HG02763 (cell line): ENCODE measurements at regions not wholly inside any gene's neighbourhood (a gene's known extent, or its start where the extent isn't known, plus 50 kb on each side); places are given as distances from the start of the nearest gene placed in this dataset.
"Not testable (repeated sequence)": the region's sequence is repeated elsewhere in the genome, so short reads cannot be mapped to it uniquely, and the experiment has no call there.

ENCODE experiments used
- ATAC-seq: cut with Tn5 transposase; IDR thresholded peaks from one replicate; pipeline ENCODE4 v1.9.1; 2021; ENCODE audit warnings: mild to moderate bottlenecking, moderate library complexity; ENCODE audit not compliant: unreplicated experiment

DNA sequence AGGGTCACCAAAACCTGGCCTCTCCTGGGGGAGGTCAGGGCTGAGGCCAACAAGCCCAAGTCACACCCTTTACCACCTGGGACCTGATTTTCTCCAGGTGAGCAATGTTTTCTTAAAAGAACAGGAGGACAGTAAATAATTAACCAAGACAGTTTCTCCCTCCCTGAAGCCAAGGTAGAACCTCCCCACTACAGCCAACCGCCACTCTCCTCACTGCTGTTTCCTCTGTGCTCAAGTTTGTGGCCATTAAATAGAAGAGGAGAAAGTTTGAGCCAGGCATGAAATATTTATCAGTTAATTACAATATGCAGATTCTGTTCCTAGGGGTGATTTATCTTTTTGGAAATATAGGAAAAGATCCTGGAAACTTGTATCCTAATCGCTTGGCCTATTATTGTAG lies 150.6 kb upstream of the ANKRD20A1 start:
- ATAC-seq: not testable (repeated sequence)

DNA sequence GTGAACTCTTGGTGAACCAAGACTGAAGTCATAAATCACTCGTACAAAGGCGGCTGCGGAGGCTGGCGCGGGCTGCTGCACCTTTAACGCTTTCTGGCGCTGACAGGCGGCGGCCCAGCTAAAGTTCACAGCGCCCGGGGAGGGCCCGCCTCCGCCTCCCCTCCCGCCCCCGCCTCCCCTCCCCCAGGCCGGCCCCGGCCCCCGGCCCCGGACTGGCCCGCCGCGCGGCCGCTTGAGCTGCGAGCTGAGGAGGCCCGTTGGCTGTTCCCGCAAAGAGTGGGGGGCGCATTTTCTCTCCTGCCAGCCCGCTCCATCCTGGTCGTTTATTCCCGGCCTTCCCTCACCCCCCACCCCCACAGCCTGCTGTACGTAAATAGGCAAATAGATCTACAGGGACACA lies 147.3 kb upstream of the ANKRD20A1 start:
- ATAC-seq: not testable (repeated sequence)

- ATAC-seq: not testable (repeated sequence)
These were observed 146.8 kb upstream of the ANKRD20A1 start for GRCh38 chr9:67711931-67712330.

- ATAC-seq: not testable (repeated sequence)
These were observed 145.8 kb upstream of the ANKRD20A1 start for GRCh38 chr9:67712956-67713355.

DNA sequence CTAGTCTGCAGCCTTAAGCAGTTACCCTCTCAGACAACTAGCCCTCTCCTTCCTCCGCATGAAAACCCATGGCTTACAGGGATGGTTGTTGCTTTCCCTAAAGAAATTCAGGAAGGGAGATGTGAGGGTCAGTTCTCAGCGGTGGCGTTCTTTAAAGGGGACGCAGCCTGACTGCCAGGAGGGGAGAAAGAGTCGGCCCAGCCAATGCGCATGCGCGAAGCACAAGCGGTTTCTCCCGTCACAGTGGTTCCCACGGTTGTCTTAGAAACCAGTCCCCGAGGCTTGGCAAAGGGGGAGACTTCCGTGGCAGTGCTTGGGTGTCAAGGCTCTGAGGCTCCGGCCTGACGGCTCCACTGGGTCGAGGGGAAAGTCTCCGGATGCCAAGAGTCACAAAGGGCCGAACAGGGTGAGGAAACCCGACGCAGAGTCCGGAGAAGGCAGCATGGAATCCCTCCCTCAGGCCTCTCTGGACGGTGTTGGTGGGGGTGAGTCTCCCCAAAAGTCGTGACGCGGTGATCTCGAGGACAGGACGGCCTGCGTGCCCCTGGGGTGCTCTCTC lies 140.8 kb upstream of the ANKRD20A1 start:
- not testable (repeated sequence) for ATAC-seq

- ATAC-seq: not testable (repeated sequence)
These were observed 138.2 kb upstream of the ANKRD20A1 start for GRCh38 chr9:67720491-67720890.

- ATAC-seq: peak; percentile 89
These were observed 136.2 kb upstream of the ANKRD20A1 start for GRCh38 chr9:67722460-67723090.

DNA sequence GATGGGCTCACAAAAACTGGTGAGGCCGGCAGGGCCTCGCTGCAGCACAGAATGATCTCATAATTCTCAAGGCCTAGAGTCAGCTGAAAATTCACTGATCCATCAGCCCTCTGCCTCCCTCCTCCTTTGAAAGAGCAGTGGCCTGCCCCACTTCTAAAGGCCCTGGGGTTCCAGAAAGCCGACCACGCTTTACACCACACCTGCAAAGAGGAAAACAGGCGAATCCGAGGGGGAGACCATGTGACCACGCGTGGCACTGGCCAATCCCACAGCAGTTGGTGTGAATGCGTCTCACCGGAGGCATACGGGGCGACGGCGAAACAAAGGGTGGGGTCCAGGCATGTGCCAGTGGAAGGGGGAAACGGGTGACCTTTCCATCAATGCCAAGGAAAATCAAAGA lies 135.5 kb upstream of the ANKRD20A1 start:
- not testable (repeated sequence) for ATAC-seq

DNA sequence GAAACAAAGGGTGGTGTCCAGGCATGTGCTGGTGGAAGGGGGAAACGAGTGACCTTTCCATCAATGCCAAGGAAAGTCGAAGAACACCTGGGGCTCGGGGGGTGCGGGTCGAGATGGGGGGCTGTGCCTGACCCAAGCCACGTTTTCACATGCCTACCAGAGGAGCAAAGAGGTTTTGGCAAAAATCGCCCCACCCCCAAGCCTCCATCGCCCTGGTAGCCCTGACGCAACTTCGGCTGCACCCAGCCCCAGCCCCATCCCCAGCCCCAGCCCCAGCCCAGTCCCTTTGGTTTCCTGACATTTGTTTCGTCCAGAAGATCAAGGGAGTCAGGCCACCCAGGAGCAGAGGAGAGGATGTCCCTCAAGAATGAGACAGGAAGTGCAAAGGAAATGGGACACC lies 133.8 kb upstream of the ANKRD20A1 start:
- not testable (repeated sequence) for ATAC-seq

GRCh38 chr9:67726213-67726988 lies 132.3 kb upstream of the ANKRD20A1 start:
- peak; percentile 80 for ATAC-seq

- ATAC-seq: not testable (repeated sequence)
These were observed 95.6 kb upstream of the ANKRD20A1 start for GRCh38 chr9:67763133-67763532.

GRCh38 chr9:67771807-67772206 lies 86.9 kb upstream of the ANKRD20A1 start:
- ATAC-seq: not testable (repeated sequence)

GRCh38 chr9:67800170-67800569 lies 58.6 kb upstream of the ANKRD20A1 start:
- ATAC-seq: not testable (repeated sequence)
